Stomach (tissue), 4 donors: ENCODE measurements at regions not wholly inside any gene's neighbourhood (a gene's known extent, or its start where the extent isn't known, plus 50 kb on each side); places are given as distances from the start of the nearest gene placed in this dataset.

Experiments used
- CTCF ChIP-seq, 7 experiments: fragments of 450-650 bp in 4 of 7; fragments of 200-600 bp in 3 of 7; sonication (generic) in 3 of 7; IDR thresholded peaks; one replicate each; pipeline ENCODE4 v1.5.1; 2016 to 2019; ENCODE audit warnings: antibody characterized with exemption in 7 of 7, control low read depth in 2 of 7, mild to moderate bottlenecking in 1 of 7
- POLR2A ChIP-seq, 4 donors: fragments of 450-650 bp; IDR thresholded peaks; one replicate each; pipeline ENCODE4 v1.6.1; 2016; ENCODE audit warnings: antibody characterized with exemption in 4 of 4, control low read depth in 2 of 4, mild to moderate bottlenecking in 1 of 4, moderate library complexity in 1 of 4
- POLR2AphosphoS5 ChIP-seq, 3 donors: sonication (generic); formaldehyde crosslinking; IDR thresholded peaks; one replicate each; pipeline ENCODE4 v1.6.1; 2016; ENCODE audit warnings: antibody characterized with exemption in 3 of 3

DNA sequence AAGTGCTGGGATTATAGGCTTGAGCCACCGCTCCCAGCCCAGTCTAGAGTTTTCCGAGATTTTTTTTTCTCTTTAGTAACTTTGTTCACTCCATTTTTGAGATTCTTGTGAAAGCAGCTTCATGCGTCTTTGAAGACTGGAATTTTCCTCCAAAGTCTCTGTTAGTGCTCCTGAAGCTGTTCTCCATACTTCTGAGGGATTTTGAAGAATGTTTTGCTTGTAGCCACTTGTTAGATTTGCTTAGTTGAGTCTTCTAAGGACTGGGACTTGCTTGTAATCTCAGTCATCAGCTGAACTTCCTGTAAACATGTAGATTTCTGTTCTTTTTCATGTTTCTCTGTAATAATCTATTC, 234.3 kb downstream of the MYCN start:
- TF ChIP-seq POLR2AphosphoS5 (IDR thresholded peaks at IDR 0.05): no peak
- no peak for TF ChIP-seq POLR2A (IDR thresholded peaks at IDR 0.05)
- TF ChIP-seq CTCF (IDR thresholded peaks at IDR 0.05): no peak
